ENCODE measurements at regions not wholly inside any gene's neighbourhood (a gene's known extent, or its start where the extent isn't known, plus 50 kb on each side); places are given as distances from the start of the nearest gene placed in this dataset.
"Not testable (repeated sequence)": the region's sequence is repeated elsewhere in the genome, so short reads cannot be mapped to it uniquely, and the experiment has no call there.

GRCh38 chr2:158866082-158866481 is 71.0 kb downstream of the DAPL1 start:
- not testable (repeated sequence) for H3K4me1 Mint-ChIP-seq; H3K27ac Mint-ChIP-seq (ENCODE audit: low read depth); DNase-seq (ENCODE audit: low spot score in 2 of 2); H3K9me3 Mint-ChIP-seq; ATAC-seq (replicated peaks; ENCODE audit: extremely low read depth, poor library complexity, severe bottlenecking); H3K4me3 Mint-ChIP-seq; H3K36me3 Mint-ChIP-seq (ENCODE audit: insufficient read depth)
- peaks cover 13% of the 10 kb centered on the region for H3K27me3 Mint-ChIP-seq

GRCh38 chr2:158867531-158868191 is 72.5 kb downstream of the DAPL1 start:
- H3K27me3 Mint-ChIP-seq, result peaks cover 18% of the 10 kb centered on the region
- not testable (repeated sequence) for H3K27ac Mint-ChIP-seq (ENCODE audit: low read depth); H3K9me3 Mint-ChIP-seq; H3K4me1 Mint-ChIP-seq; H3K36me3 Mint-ChIP-seq (ENCODE audit: insufficient read depth); ATAC-seq (replicated peaks; ENCODE audit: extremely low read depth, poor library complexity, severe bottlenecking); H3K4me3 Mint-ChIP-seq; DNase-seq (ENCODE audit: low spot score in 2 of 2)

GRCh38 chr2:158868386-158868785 is 73.3 kb downstream of the DAPL1 start:
- H3K27ac Mint-ChIP-seq (ENCODE audit: low read depth); H3K4me1 Mint-ChIP-seq; ATAC-seq (replicated peaks; ENCODE audit: extremely low read depth, poor library complexity, severe bottlenecking); H3K4me3 Mint-ChIP-seq; H3K9me3 Mint-ChIP-seq; DNase-seq (ENCODE audit: low spot score in 2 of 2); H3K36me3 Mint-ChIP-seq (ENCODE audit: insufficient read depth): not testable (repeated sequence)
- H3K27me3 Mint-ChIP-seq, result peaks cover 18% of the 10 kb centered on the region

- H3K27ac Mint-ChIP-seq (ENCODE audit: low read depth); DNase-seq (ENCODE audit: low spot score in 2 of 2); H3K4me1 Mint-ChIP-seq; H3K36me3 Mint-ChIP-seq (ENCODE audit: insufficient read depth); H3K4me3 Mint-ChIP-seq; H3K9me3 Mint-ChIP-seq; ATAC-seq (replicated peaks; ENCODE audit: extremely low read depth, poor library complexity, severe bottlenecking): not testable (repeated sequence)
- peaks cover 18% of the 10 kb centered on the region for H3K27me3 Mint-ChIP-seq
Observed at GRCh38 chr2:158869122-158869521, 74.0 kb downstream of the DAPL1 start.

- peaks cover 18% of the 10 kb centered on the region for H3K27me3 Mint-ChIP-seq
- H3K4me1 Mint-ChIP-seq; H3K27ac Mint-ChIP-seq (ENCODE audit: low read depth); H3K36me3 Mint-ChIP-seq (ENCODE audit: insufficient read depth); H3K9me3 Mint-ChIP-seq; DNase-seq (ENCODE audit: low spot score in 2 of 2); H3K4me3 Mint-ChIP-seq; ATAC-seq (replicated peaks; ENCODE audit: extremely low read depth, poor library complexity, severe bottlenecking): not testable (repeated sequence)
Observed at GRCh38 chr2:158869609-158870008, 74.5 kb downstream of the DAPL1 start.

- Mint-ChIP-seq H3K36me3 (ENCODE audit: insufficient read depth) (no peaks in the 10 kb centered on the region), H3K4me1 (no peaks in the 10 kb centered on the region), H3K9me3 (no peaks in the 10 kb centered on the region), H3K4me3 (no peak overlapping the region), H3K27me3 (peaks cover 20% of the 10 kb centered on the region), H3K27ac (ENCODE audit: low read depth) (no peak overlapping the region)
- ATAC-seq (replicated peaks; ENCODE audit: extremely low read depth, poor library complexity, severe bottlenecking) (no peak), DNase-seq (ENCODE audit: low spot score in 2 of 2) (no peak)
Observed at GRCh38 chr2:158878003-158878402, 82.9 kb downstream of the DAPL1 start.

- DNase-seq (ENCODE audit: low spot score in 2 of 2) (no peak), ATAC-seq (replicated peaks; ENCODE audit: extremely low read depth, poor library complexity, severe bottlenecking) (no peak)
- no peak overlapping the region for H3K4me3 Mint-ChIP-seq
- peaks cover 20% of the 10 kb centered on the region for H3K27me3 Mint-ChIP-seq
- no peak overlapping the region for H3K27ac Mint-ChIP-seq (ENCODE audit: low read depth)
- no peaks in the 10 kb centered on the region for H3K4me1 Mint-ChIP-seq
- peaks cover 2% of the 10 kb centered on the region for H3K36me3 Mint-ChIP-seq (ENCODE audit: insufficient read depth)
- no peaks in the 10 kb centered on the region for H3K9me3 Mint-ChIP-seq
Observed at GRCh38 chr2:158879229-158879903, 84.2 kb downstream of the DAPL1 start.

GRCh38 chr2:158882297-158882696 is 86.1 kb upstream of the TANC1 start:
- no peak overlapping the region for H3K27ac Mint-ChIP-seq (ENCODE audit: low read depth)
- no peaks in the 10 kb centered on the region for H3K4me1 Mint-ChIP-seq
- H3K27me3 Mint-ChIP-seq, result peaks cover 35% of the 10 kb centered on the region
- no peak overlapping the region for H3K4me3 Mint-ChIP-seq
- DNase-seq (ENCODE audit: low spot score in 2 of 2), result no peak
- H3K36me3 Mint-ChIP-seq (ENCODE audit: insufficient read depth), result peaks cover 4% of the 10 kb centered on the region
- ATAC-seq (replicated peaks; ENCODE audit: extremely low read depth, poor library complexity, severe bottlenecking), result no peak
- H3K9me3 Mint-ChIP-seq, result no peaks in the 10 kb centered on the region

- H3K9me3 Mint-ChIP-seq; H3K4me3 Mint-ChIP-seq; H3K27ac Mint-ChIP-seq (ENCODE audit: low read depth); H3K36me3 Mint-ChIP-seq (ENCODE audit: insufficient read depth); H3K4me1 Mint-ChIP-seq; DNase-seq (ENCODE audit: low spot score in 2 of 2); ATAC-seq (replicated peaks; ENCODE audit: extremely low read depth, poor library complexity, severe bottlenecking): not testable (repeated sequence)
- peaks cover 37% of the 10 kb centered on the region for H3K27me3 Mint-ChIP-seq
Observed at GRCh38 chr2:158884552-158884951, 83.9 kb upstream of the TANC1 start.

GRCh38 chr2:158885018-158885678 is 83.3 kb upstream of the TANC1 start:
- not testable (repeated sequence) for H3K9me3 Mint-ChIP-seq; H3K36me3 Mint-ChIP-seq (ENCODE audit: insufficient read depth); H3K4me1 Mint-ChIP-seq; ATAC-seq (replicated peaks; ENCODE audit: extremely low read depth, poor library complexity, severe bottlenecking); H3K27ac Mint-ChIP-seq (ENCODE audit: low read depth); H3K4me3 Mint-ChIP-seq; DNase-seq (ENCODE audit: low spot score in 2 of 2)
- H3K27me3 Mint-ChIP-seq, result peaks cover 37% of the 10 kb centered on the region

GRCh38 chr2:158885679-158886050 is 82.8 kb upstream of the TANC1 start:
- H3K9me3 Mint-ChIP-seq; H3K36me3 Mint-ChIP-seq (ENCODE audit: insufficient read depth); H3K4me1 Mint-ChIP-seq; H3K4me3 Mint-ChIP-seq; ATAC-seq (replicated peaks; ENCODE audit: extremely low read depth, poor library complexity, severe bottlenecking); H3K27ac Mint-ChIP-seq (ENCODE audit: low read depth); DNase-seq (ENCODE audit: low spot score in 2 of 2): not testable (repeated sequence)
- peaks cover 37% of the 10 kb centered on the region for H3K27me3 Mint-ChIP-seq

GRCh38 chr2:158889135-158889853 is 79.1 kb upstream of the TANC1 start:
- H3K4me3 Mint-ChIP-seq, result no peak overlapping the region
- H3K4me1 Mint-ChIP-seq, result no peaks in the 10 kb centered on the region
- peaks cover 49% of the 10 kb centered on the region for H3K27me3 Mint-ChIP-seq
- H3K27ac Mint-ChIP-seq (ENCODE audit: low read depth), result no peak overlapping the region
- no peaks in the 10 kb centered on the region for H3K9me3 Mint-ChIP-seq
- DNase-seq (ENCODE audit: low spot score in 2 of 2) (no peak), ATAC-seq (replicated peaks; ENCODE audit: extremely low read depth, poor library complexity, severe bottlenecking) (no peak)
- peaks cover 2% of the 10 kb centered on the region for H3K36me3 Mint-ChIP-seq (ENCODE audit: insufficient read depth)
